ENCODE measurements at regions not wholly inside any gene's neighbourhood (a gene's known extent, or its start where the extent isn't known, plus 50 kb on each side); places are given as distances from the start of the nearest gene placed in this dataset.

- Histone ChIP-seq H3K36me3 (ENCODE audit: control insufficient read depth in 4 of 4, insufficient read depth in 3 of 4, low read depth in 1 of 4, low read length in 3 of 4) (no peaks in the 10 kb centered on the region), H3K4me1 (ENCODE audit: control insufficient read depth in 4 of 4, insufficient read depth in 4 of 4, low read length in 3 of 4) (peaks cover 0 to 4% (median 1%) of the 10 kb centered on the region in 4 donors), H3K9me3 (ENCODE audit: control insufficient read depth in 4 of 4, low read length in 3 of 4) (no peaks in the 10 kb centered on the region), H3K9ac (ENCODE audit: low read depth in 1 of 2, low read length in 2 of 2) (no peak overlapping the region), H3K27ac (ENCODE audit: low read depth in 1 of 2, low read length in 2 of 2) (peak overlapping the region in 1 of 2 donors; percentile 56), H3K27me3 (ENCODE audit: control insufficient read depth in 4 of 4, insufficient read depth in 4 of 4, low read length in 3 of 4) (no peaks in the 10 kb centered on the region), H3K4me3 (ENCODE audit: low read depth in 1 of 3, low read length in 3 of 3) (no peak overlapping the region)
- TF ChIP-seq RAD21 (IDR thresholded peaks at IDR 0.05) = no peak
- no peak for DNase-seq (ENCODE audit: low spot score)
- 84% methylated on average over 2 of the region's 2 CpGs for WGBS
These were observed 177.0 kb upstream of the NECTIN3 start for GRCh38 chr3:110894574-110894973.

- Histone ChIP-seq H3K27ac (ENCODE audit: low read depth in 1 of 2, low read length in 2 of 2) (peak overlapping the region in 1 of 2 donors; percentile 56), H3K27me3 (ENCODE audit: control insufficient read depth in 4 of 4, insufficient read depth in 4 of 4, low read length in 3 of 4) (no peaks in the 10 kb centered on the region), H3K4me1 (ENCODE audit: control insufficient read depth in 4 of 4, insufficient read depth in 4 of 4, low read length in 3 of 4) (peaks cover 0 to 4% (median 1%) of the 10 kb centered on the region in 4 donors), H3K36me3 (ENCODE audit: control insufficient read depth in 4 of 4, insufficient read depth in 3 of 4, low read depth in 1 of 4, low read length in 3 of 4) (no peaks in the 10 kb centered on the region), H3K4me3 (ENCODE audit: low read depth in 1 of 3, low read length in 3 of 3) (no peak overlapping the region), H3K9ac (ENCODE audit: low read depth in 1 of 2, low read length in 2 of 2) (no peak overlapping the region), H3K9me3 (ENCODE audit: control insufficient read depth in 4 of 4, low read length in 3 of 4) (no peaks in the 10 kb centered on the region)
- WGBS = 37% methylated on average over 1 of the region's 1 CpG
- TF ChIP-seq FOXA1 (IDR thresholded peaks at IDR 0.05) (no peak), ZBTB33 (IDR thresholded peaks at IDR 0.05) (peak; percentile 80), GABPA (IDR thresholded peaks at IDR 0.05 in 1 of 2, conservative IDR thresholded peaks at IDR 0.05 in 1 of 2) (peak in 1 of 2 donors; percentile 16), FOXA2 (IDR thresholded peaks at IDR 0.05) (peak; percentile 43), JUND (IDR thresholded peaks at IDR 0.05) (peak; percentile 69 to 78), TAF1 (conservative IDR thresholded peaks at IDR 0.05) (no peak), RAD21 (IDR thresholded peaks at IDR 0.05) (peak; percentile 54 to 55), HNF4A (conservative IDR thresholded peaks at IDR 0.05) (peak; percentile 100), RXRA (IDR thresholded peaks at IDR 0.05) (peak; percentile 77 to 83), SP1 (IDR thresholded peaks at IDR 0.05) (peak; percentile 85), HNF4G (IDR thresholded peaks at IDR 0.05) (peak; percentile 94), NR2F2 (IDR thresholded peaks at IDR 0.05) (peak; percentile 37), YY1 (IDR thresholded peaks at IDR 0.05) (peak; percentile 75), EGR1 (IDR thresholded peaks at IDR 0.05; ENCODE audit: low read depth in 2 of 2) (peak; percentile 44 to 72), REST (IDR thresholded peaks at IDR 0.05) (peak; percentile 78), CTCF (IDR thresholded peaks at IDR 0.05; ENCODE audit: low read depth, low read length, missing input control) (no peak)
- TF ChIP-seq, protein P1, sequence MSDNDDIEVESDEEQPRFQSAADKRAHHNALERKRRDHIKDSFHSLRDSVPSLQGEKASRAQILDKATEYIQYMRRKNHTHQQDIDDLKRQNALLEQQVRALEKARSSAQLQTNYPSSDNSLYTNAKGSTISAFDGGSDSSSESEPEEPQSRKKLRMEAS (IDR thresholded peaks at IDR 0.05) = peak; percentile 66
- TF ChIP-seq, protein P2, sequence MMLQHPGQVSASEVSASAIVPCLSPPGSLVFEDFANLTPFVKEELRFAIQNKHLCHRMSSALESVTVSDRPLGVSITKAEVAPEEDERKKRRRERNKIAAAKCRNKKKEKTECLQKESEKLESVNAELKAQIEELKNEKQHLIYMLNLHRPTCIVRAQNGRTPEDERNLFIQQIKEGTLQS (IDR thresholded peaks at IDR 0.05) = peak; percentile 39
- no peak for DNase-seq (ENCODE audit: low spot score)
These were observed 176.6 kb upstream of the NECTIN3 start for GRCh38 chr3:110895054-110895453.
